ENCODE measurements at regions not wholly inside any gene's neighbourhood (a gene's known extent, or its start where the extent isn't known, plus 50 kb on each side); places are given as distances from the start of the nearest gene placed in this dataset.
A peak's percentile ranks its signal among the peaks of the same experiment; 100 is the strongest.

DNA sequence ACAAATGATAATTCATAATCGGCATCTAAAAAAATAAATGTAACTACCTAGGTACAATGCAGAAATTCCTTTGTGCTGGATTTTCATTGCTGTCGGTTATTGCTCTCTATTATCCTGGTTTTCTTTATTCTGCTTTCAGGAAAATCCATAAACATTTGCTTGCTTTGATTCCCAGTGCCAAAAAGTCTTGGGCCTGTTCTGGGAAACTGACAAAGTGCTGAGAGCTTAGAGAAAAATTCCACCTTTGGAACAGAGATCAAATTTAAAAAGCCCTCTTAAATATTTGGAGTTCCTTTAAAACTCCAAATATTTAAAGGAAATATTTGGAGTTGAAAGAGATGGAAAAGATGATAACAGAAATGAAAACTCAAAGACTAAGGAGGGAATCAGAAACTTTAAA lies 87.3 kb upstream of the ZBED5 start:
- DNase-seq: no peak

DNA sequence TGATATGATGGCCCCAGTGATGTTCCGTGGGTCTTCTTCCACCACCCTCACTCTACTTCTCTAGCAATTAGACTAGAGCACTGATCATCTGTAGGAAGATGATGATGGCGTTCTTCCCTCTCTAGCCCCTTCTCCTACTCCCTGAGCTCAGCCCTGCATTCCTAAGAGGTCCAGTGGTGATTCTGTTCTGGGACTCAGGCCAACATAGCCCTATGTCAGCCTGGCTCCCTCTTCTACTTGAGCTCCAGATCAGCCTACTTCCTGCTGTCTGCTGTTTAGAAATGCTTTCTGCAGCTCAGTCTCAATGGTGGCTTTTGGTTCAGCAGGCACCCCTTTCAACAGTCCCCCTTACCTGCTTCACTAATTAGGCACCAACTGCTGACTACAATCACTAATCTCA lies 86.1 kb upstream of the ZBED5 start:
- no peak for DNase-seq

DNA sequence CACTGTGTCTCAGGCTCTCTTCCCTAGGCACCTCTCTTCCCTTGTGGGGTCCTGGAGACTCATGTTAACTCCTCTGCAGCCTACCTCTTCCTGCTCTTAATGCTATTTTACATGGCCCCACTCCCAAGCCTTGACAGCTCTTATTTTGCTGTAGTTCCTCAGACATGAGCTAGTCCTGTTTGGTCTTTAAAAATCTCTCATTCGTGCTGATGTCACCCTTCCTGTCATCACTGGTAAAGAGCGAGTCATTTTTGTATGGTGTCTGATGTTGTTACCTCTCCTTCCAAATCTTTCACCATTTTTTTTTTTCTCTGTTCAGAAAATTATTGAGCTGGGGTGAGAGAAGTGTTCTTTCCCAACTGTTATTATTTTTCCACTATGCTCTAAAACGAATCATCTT lies 84.8 kb upstream of the ZBED5 start:
- no peak for DNase-seq

DNA sequence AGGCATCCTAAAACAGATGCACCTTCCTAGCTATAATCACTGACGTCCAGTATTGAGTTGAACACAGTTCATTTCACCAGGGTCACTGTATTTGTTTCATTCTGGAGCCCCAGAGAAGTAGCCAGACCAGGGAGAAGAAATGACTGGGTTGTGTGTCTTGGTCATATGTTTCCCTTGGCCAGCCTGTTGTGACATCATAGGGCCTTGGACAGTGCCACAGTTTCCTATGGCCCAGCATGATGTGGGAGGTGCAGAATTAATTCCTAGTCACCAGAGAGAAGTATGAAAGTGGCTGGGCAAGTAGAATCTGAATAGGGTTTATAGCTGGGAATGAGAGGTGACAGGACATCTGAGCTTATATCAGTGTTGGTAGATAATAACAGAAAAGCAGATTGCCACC lies 84.0 kb upstream of the ZBED5 start:
- DNase-seq: no peak

DNA sequence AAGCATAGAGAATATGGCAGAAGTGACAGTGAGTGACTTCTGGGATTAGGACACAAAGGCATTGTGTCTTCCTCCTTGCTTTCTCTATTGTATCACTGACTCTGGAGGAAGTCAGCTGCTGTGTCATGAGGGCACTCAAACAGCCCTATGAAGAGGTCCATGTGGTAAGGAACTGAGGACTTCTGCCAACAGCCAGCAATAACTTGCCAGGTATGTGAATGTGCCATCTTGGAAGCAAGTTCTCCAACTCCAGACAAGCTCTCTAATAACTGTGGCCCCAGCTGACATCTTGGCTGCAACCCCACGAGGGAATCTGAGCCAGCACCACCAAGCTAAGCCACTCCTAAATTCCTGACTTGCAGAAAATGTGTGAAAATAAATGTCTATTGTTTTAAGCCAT lies 83.6 kb upstream of the ZBED5 start:
- DNase-seq: no peak

DNA sequence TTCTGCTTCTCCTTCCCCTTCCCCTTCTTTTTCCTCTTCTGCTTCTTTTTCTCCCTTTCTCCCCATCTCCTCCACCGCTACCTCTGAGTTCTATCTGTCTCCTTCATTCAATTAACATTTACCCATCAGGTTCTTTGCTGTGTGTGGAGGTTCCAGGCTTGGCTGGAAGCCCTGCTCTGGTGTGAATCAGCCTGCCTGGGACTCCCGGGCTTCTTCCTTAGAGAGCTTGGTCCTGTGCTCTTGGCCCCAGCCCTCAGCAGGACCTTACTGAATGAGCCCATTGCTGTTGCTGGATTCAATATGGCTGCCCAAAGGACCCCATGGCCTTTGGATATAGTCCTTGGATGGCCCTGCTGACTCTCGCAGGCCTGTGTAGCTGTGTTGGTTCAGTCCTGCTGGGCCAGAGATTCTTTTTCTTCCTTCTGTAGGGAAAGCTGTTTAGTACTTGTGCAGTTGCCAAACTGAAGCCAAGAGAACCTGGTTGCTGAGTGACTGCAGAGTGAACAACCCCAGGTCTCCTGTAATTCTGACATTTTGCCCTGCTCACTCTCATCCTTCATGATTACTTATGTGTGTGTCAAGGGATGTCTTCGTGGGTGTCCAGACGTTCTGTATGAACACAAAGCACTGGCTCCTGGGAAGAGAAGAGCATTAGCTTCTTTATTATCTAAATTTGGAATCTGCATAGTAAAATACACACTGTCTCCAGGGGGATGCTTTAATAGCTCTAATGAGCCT lies 81.0 kb upstream of the ZBED5 start:
- DNase-seq: peak; percentile 41

DNA sequence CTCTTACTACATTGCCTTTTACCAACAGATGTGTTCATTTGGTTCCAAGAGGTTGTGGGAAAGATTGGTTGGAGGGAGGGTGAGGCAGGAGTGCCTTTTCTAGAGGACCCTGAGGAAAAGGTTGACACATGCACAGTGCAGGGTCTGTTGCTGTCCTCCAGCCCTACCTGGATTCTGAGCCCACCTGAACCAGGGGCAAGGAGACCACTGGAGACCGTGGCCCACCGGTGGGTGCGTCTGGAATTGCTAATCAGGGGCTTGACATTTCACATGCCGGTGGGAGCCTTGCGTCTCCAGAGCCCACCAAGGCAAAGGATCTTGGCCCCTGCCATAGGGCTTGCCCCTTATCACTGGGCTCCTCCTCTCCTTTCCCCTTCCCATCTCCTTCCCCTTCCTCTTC lies 80.4 kb upstream of the ZBED5 start:
- DNase-seq: no peak

DNA sequence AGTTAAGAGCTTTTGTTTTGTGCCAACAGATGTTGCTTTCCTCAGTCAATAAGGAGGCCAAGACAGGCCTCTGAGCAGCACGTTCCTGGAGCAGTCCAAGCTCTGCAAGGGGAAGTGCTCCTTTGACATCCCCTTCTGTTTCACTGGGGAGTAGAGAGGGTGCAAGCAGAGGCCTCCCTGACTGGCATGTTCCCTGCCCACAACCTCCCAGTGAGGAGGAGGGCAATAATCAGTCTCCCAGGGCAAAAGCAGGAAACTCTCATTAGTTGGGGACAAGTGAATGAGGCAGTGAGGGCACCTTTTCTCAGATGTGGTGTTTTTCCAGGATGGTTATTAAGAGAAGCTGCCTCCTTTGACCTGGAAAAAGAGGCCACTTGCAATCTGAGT lies 79.5 kb upstream of the ZBED5 start:
- no peak for DNase-seq

DNA sequence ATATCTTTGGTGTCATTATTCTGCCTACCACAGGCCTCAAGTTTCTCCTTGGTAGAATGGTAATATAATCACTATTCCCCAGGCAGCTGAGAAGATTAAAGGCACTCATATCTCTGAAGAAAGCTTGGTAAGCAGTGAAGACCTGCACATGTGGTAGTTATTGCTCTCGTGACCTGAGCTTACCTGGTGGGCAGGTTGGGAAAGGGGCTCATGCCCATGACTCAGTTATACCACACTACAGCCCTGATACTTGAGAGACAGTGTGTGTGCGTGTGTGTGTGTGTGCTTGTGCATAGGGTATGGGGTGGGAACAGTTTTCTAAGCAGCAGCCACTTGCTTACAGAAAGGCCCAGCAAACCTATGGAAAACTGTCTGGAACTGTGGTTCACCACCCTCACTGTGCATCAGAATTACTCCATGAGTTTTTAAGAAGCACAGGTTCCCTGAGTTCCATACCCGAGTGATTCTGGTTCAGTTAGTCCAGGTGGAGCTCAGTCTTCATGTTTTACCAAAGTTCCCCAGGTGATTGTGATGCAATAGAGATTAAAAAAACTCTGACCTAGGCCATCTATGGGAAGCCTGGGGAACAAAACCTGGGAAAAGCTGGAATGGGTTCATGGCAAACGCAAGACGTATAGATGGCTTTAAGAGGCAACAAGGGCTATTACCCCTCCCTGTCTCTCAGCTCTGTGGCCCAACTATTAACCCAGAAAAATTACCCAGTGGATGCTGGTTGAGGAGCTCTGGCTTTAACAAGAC lies 79.0 kb upstream of the ZBED5 start:
- no peak for DNase-seq

DNA sequence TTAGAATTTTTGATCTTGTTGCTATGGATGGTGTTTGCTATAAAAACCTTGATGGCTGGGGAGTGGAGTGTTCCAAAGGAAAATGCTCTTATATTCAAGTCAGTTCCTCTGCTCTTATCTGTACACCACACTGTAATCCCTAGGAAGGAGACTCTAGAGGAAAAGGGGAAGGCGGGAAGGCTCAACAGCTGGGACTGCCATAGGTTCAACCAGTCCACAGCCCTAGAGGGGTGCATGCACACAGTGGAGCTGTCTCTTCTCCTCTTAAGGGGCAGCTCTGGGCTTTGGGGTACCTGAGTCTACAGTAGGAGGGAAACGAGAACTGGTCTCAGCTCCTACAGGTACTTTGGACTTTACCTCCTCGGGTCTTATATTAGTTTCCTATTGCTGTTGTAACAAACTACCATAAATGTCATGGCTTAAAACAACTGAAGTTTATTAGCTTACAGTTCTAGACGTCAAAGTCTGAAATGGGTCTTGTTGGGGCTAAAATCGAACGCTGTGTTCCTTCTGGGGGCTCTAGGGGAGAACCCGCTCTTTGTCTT lies 77.2 kb upstream of the ZBED5 start:
- DNase-seq: no peak

DNA sequence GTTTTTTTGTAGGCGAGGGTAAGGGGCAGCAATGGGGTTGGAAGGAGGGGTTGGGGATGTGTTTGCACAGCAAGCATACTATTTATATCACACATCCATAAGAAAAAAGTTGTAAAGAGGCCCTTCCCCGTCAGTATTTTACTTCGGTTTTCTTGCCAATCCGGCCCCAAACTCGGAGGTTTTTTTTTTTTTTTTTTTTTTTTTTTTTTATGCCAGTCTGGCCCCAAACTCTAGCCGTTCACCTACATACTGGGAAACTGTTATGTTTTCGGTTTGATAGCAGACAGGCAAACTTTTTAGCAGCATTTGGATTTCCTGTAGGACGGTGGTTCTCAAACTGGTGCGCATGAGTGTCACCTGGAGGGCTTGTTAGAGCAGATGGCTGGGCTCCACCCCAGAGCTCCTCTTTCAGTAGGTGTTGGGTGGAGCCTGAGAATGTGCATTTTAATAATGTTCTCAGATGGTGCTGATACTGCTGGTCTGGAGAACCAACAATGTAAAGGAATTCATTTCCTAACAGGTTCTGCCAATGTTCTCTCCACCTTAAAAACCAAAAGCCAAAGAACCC lies 76.5 kb upstream of the ZBED5 start:
- DNase-seq: peak; percentile 60

DNA sequence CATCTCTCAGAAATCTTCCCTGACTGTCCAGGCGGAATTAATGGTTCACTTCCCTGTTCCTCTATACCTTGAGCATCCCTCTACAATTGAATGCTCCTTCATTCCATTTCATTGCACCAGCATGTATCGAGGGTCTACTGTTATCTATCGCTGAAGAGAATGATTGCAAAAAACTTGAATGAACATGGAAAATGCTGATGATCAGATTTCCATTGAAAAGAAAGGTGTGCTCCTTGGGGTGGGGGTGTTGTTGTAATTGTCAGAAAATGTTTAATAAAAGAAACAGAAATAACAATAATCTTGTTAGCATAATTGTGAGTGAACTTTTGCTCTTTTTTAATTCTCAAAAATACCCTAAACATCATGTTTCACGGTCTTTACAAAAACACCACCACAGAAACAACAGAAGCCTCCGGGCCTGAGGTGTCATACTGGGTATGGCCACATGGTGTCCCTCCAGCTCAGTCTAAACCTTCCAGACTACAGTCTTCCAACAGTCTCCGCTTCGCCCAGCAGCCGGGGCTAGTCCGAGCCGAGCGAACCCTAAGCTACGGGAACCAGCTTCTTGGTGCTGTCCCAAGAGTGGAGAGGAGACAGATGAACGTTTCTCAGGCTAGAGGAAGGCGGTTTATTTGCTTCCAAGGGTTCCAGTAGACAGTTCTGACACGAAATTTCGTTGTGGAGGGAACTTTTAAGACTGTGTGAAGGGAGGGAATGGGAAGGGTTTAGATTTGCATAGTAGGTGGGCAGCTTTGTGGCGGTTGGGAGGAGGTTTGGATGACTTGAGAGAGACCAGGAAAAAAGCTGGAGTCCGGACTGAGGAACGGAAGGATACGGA lies 75.8 kb upstream of the ZBED5 start:
- peak; percentile 91 for DNase-seq

DNA sequence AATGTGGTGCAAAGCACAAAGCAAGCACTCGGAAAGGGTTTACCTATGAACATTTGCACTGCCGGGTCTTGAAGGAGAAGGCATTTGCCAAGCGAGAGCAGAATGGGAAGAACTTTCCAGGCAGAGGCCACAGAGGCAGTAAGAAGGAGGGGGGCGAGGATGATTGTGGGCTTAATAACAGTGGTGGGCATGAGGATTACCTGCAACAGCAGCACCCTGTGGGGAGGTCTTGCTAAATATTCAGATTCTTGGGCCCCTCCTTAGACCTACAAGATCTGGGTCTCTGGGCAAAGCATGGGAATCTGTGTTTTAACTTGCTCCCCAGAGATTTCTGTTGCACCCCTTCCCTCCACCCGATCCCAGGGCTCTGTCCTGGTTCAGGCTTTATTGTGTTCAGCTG lies 75.1 kb upstream of the ZBED5 start:
- DNase-seq: no peak

DNA sequence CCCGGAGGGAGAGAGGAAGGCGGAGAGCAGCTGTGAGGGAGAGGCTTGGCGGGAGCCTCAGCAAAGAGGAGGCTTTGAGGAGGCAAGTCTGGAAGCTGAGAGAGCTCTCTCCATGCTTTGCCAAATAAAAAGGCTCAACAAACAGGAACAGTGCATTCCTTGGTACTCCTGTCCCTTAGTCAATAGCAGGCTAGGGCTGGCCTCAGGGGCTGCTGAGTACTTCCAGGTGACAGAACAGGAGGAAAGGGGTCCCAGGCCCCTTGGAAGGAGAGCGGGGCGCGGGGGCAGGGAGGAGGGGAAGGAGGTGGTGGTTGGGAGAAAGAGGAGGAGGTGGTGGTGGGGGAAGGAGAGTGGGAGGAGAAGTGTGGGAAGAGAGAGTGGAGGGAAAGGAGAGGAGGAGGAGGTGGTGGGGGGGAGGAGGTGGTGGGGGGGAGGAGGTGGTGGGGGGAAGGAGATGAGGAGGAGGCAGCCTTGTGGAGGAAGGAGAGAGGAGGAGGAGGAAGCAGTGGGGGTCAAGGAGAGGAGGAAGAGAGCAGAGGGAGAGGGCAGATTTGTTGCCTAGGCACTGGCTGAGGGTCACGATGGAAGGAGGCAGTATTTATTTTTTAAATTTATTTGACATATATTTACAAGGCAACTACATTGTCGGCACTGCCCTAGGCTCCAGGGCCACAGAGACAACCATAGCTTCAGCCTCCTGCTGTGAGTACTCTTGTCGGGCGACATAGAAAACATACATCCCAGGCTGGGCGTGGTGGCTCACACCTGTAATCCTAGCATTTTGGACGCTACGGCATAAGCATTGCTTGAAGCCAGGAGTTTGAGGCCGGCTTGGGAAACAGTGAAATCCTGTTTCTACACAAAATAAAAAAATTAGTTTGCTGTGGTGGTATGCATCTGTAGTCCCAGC lies 74.2 kb upstream of the ZBED5 start:
- DNase-seq: peak; percentile 51

DNA sequence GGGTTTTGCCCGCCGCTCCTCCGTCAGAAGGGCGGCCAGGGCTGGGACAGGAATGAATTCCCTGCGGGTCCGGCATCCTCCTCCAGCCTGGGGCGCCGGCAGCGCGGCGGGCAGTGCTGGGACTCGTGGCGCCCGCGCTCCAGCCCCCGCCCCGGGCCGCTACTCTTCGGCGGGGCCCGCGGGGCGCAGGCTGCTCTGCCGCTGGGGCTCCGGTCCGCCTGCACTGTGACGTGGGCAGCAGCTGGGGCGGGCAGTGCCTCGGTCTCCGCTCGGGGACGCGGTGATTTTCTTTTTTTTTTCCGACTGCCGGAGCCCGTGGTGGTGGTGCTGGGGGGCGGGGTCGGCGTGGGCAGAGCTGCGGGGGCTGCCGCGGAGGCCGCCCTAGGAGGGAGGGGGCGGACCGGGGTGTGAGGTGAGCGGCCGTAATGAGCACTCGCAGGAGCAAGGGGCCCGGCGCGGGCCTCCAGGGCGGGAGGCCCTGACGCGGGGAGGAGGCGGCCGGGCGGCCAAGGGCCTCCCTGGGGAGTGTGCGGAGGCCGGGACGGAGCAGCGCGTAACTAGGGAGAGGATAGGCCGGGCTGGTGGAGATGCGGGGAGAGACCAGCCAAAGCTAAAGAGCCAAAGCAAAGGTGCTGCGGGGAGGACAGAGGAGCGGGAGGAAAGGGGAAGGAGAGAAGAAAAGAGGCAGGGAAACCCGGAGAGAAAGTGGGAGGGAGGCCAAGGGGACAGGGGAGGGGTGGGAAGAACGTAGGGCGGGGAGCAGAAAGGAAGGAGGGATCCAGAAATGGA lies 73.3 kb upstream of the ZBED5 start:
- DNase-seq: peak; percentile 88

DNA sequence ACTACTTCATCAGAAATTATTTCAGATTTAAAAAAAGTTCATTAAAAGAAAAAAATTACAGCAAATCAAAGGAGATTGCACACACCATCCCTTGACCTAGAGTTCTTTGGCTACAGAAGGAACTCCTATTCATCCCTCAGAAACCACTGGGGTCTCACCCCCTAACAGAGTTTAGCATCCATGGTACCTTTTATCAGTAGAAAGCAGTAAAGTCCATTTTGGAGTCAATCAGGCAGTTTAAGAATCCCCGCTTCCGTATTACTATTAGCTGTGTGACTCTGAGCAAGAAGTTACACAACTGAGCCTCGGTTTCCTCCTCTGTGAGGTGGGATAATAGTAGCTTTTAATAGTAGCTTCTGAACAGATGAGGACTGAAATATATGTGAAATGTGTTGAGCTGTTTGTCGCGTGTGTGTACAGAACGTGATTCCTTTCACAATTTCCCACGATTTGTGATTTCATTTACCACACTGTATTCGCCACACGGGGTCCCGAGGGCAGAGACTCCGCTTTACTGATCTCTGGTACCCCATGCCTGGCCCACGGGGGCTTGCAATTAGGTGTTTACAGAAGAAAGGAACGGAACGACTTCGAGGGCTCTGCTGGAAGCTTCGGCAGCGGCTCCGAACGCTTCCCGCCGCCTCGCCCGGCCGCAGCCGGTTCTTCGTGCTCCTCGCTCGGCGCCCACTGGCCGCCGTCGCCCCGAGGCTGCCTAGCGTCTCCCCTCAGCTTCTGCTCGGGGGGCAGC lies 72.5 kb upstream of the ZBED5 start:
- no peak for DNase-seq

DNA sequence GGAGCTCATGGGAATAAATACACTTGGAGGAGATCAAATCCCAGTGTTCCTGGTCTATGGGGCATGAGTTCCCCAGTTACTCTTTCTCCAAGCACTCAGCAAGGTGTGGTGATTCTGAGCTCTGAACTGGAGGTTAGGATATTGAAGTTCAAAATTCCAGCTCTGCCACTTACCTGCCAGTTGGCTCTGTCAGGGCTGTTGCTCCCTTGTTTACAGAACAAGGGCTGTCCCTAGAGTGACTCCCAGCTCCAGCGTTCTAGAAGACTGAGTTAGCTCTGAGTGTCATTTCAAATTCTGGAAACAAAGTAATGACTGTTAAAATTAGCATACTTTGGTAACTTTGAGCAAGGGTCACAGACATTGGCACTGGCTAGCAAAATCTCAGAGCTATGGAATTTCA lies 69.7 kb upstream of the ZBED5 start:
- DNase-seq: no peak

DNA sequence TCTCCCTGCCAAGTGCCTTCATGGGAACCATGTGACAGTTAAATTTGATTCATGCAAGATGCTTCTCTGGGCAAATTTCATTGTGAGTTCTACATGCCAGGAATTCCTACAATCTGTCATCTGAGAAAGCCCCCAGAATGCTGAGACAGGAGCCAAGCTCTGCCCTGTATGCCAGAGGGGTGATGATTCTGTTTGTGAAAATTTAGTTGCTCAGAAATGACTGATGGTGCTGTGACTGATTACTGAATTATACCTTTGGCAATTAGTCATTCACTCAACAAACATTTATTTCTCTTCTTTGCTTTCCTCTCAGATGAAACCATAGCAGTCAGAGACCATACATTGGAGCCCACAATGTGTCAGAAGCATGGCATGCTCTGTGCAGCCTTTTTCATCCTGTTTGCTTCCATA lies 69.0 kb upstream of the ZBED5 start:
- DNase-seq: no peak

DNA sequence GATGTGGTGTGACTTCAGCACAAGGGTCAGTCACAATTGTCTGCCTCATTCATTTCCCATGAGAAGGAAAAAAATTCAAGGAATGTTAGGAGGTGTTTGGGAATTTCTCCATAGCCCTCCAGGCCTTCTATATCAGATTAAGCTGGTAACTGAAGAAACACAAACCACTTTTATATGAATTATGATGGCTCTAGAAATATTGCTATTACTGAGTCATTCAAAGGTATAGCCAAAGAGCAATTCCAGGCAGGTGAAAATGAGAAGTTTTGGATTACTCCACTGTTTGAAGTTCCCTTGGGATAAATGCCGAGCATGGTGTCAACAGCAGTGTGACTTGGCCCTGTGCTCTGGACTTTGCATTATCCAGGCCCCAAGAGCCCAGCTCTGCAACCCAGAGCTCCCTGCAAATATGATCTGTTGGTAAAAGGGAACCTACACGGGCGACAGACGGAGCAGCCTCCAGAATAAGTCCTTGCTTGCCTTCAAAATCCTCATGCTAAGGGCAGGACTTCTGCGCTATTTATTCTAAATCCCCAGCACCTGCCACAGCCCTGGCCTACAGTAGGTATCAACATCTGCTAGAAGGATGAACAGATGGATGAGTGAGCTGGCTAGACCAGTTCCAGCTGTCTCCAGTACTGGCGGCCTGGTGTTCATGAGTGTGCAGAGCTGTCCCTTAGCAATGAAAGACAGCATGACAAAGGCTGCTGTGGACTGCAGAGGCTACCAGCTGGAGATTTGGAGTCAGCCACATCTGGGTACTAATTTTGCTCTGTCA lies 67.5 kb upstream of the ZBED5 start:
- DNase-seq: peak; percentile 13

DNA sequence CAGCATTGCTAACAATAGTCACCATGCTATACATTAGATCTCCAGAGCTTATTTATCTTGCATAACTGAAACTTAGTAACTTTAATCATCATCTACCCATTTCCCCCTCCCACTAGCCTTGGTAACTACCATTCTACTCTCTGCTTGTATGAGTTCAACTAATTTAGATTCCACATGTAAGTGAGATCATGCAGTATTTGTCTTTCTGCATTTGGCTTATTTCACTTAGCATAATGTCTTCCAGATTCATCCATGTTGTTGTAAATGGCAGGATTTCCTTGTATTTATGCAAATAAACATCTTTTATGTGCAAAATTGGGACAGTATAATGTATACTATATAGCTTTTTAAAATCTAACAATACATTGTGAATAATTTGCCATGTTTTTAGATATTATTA lies 66.0 kb upstream of the ZBED5 start:
- no peak for DNase-seq
